ENCODE measurements at regions not wholly inside any gene's neighbourhood (a gene's known extent, or its start where the extent isn't known, plus 50 kb on each side); places are given as distances from the start of the nearest gene placed in this dataset.

GRCh38 chr2:236775511-236775910, 205.9 kb downstream of the ACKR3 start:
- TF ChIP-seq CTCF (IDR thresholded peaks at IDR 0.05), result no peak
- 51 to 59% (median 52%) methylated on average over 2 of the region's 2 CpGs for WGBS, 3 donors
- no peak overlapping the region for H3K27ac ChIP-seq
- no peaks in the 10 kb centered on the region for H3K9me3 ChIP-seq
- no peaks in the 10 kb centered on the region for H3K27me3 ChIP-seq (ENCODE audit: insufficient read depth in 3 of 3, low read length in 2 of 3)
- H3K36me3 ChIP-seq (ENCODE audit: insufficient read depth in 1 of 2, low read depth in 1 of 2), result no peaks in the 10 kb centered on the region
- no peaks in the 10 kb centered on the region for H3K4me1 ChIP-seq
- DNase-seq (no peak), ATAC-seq (no peak)
- no peak overlapping the region for H3K4me3 ChIP-seq
- intact Hi-C loops (cut with DNase I), result no loop called here

GRCh38 chr2:236776206-236776605, 206.6 kb downstream of the ACKR3 start:
- no peak overlapping the region for H3K27ac ChIP-seq
- WGBS, 3 donors, result 81 to 96% (median 94%) methylated on average over 10 of the region's 10 CpGs
- no peak for DNase-seq
- H3K4me1 ChIP-seq, result no peaks in the 10 kb centered on the region
- no peak overlapping the region for H3K4me3 ChIP-seq
- no peaks in the 10 kb centered on the region for H3K9me3 ChIP-seq
- ATAC-seq, result no peak
- no peaks in the 10 kb centered on the region for H3K27me3 ChIP-seq (ENCODE audit: insufficient read depth in 3 of 3, low read length in 2 of 3)
- no peak for TF ChIP-seq CTCF (IDR thresholded peaks at IDR 0.05)
- intact Hi-C loops (cut with DNase I), result no loop called here
- H3K36me3 ChIP-seq (ENCODE audit: insufficient read depth in 1 of 2, low read depth in 1 of 2), result no peaks in the 10 kb centered on the region

- TF ChIP-seq CTCF (IDR thresholded peaks at IDR 0.05), result no peak
- ATAC-seq, result no peak
Observed at GRCh38 chr2:236776695-236777251, 207.1 kb downstream of the ACKR3 start.

GRCh38 chr2:236777408-236777807, 207.8 kb downstream of the ACKR3 start:
- 81 to 90% (median 82%) methylated on average over 8 of the region's 8 CpGs for WGBS, 3 donors
- no peaks in the 10 kb centered on the region for H3K27me3 ChIP-seq (ENCODE audit: insufficient read depth in 3 of 3, low read length in 2 of 3)
- no peak for TF ChIP-seq CTCF (IDR thresholded peaks at IDR 0.05)
- no peaks in the 10 kb centered on the region for H3K9me3 ChIP-seq
- H3K4me1 ChIP-seq, result no peaks in the 10 kb centered on the region
- ATAC-seq, result no peak
- intact Hi-C loops (cut with DNase I), result no loop called here
- no peaks in the 10 kb centered on the region for H3K36me3 ChIP-seq (ENCODE audit: insufficient read depth in 1 of 2, low read depth in 1 of 2)
- DNase-seq, result no peak
- no peak overlapping the region for H3K27ac ChIP-seq
- no peak overlapping the region for H3K4me3 ChIP-seq

More at GRCh38 chr2:236776695-236777251, 207.1 kb downstream of the ACKR3 start:
- Histone ChIP-seq H3K36me3 (ENCODE audit: insufficient read depth in 1 of 2, low read depth in 1 of 2) (no peaks in the 10 kb centered on the region), H3K27ac (no peak overlapping the region), H3K4me1 (no peaks in the 10 kb centered on the region), H3K9me3 (no peaks in the 10 kb centered on the region), H3K27me3 (ENCODE audit: insufficient read depth in 3 of 3, low read length in 2 of 3) (no peaks in the 10 kb centered on the region), H3K4me3 (no peak overlapping the region)
- no peak for DNase-seq
- 49 to 73% (median 60%) methylated on average over 8 of the region's 8 CpGs for WGBS, 3 donors
- intact Hi-C loops (cut with DNase I), result no loop called here

Measured in psoas muscle (tissue), 7 donors.